HEK293T (cell line): ENCODE measurements at regions not wholly inside any gene's neighbourhood (a gene's known extent, or its start where the extent isn't known, plus 50 kb on each side); places are given as distances from the start of the nearest gene placed in this dataset.
"Not testable (repeated sequence)": the region's sequence is repeated elsewhere in the genome, so short reads cannot be mapped to it uniquely, and the experiment has no call there.

Source experiments
- CTCF ChIA-PET: fragments of 350-600 bp; formaldehyde crosslinking; extraction: SDS; loops from one replicate; lab custom pipeline; 2021; ENCODE audit warnings: antibody characterized with exemption, inconsistent platforms; lab: Yijun Ruan, JAX
- POLR2A ChIA-PET: fragments of 350-600 bp; formaldehyde crosslinking; extraction: SDS; loops from one replicate; lab custom pipeline; 2020; ENCODE audit warnings: antibody characterized with exemption, inconsistent platforms; lab: Yijun Ruan, JAX
- DNase-seq: peaks from one replicate; pipeline ENCODE4 v3.0.0; 2012; ENCODE audit warnings: mixed read lengths; ENCODE audit errors: extremely low spot score
- ARNT ChIP-seq: fragments of 450-650 bp; IDR thresholded peaks from 2 replicates; pipeline ENCODE4 v1.6.1; 2017; ENCODE audit warnings: mild to moderate bottlenecking
- BHLHE40 ChIP-seq: fragments of 450-650 bp; IDR thresholded peaks from 2 replicates; pipeline ENCODE4 v1.6.1; 2016; ENCODE audit warnings: mild to moderate bottlenecking, moderate library complexity, borderline replicate concordance
- CTBP1 ChIP-seq: fragments of 450-650 bp; IDR thresholded peaks from 2 replicates; pipeline ENCODE4 v1.6.1; 2016; ENCODE audit warnings: borderline replicate concordance
- ELF4 ChIP-seq: fragments of 450-650 bp; IDR thresholded peaks from 2 replicates; pipeline ENCODE4 v1.6.1; 2017; ENCODE audit warnings: antibody characterized with exemption
- FOXA1 ChIP-seq: fragments of 450-650 bp; IDR thresholded peaks from 2 replicates; pipeline ENCODE4 v1.6.1; 2016; ENCODE audit warnings: mild to moderate bottlenecking
- FOXK2 ChIP-seq: fragments of 450-650 bp; IDR thresholded peaks from 2 replicates; pipeline ENCODE4 v1.6.1; 2016; ENCODE audit warnings: mild to moderate bottlenecking
- FOXM1 ChIP-seq: fragments of 450-650 bp; IDR thresholded peaks from 2 replicates; pipeline ENCODE4 v1.6.1; 2017; ENCODE audit warnings: mild to moderate bottlenecking, borderline replicate concordance
- HDGF ChIP-seq: fragments of 450-650 bp; IDR thresholded peaks from 2 replicates; pipeline ENCODE4 v1.6.1; 2017; ENCODE audit warnings: antibody characterized with exemption, borderline replicate concordance
- L3MBTL2 ChIP-seq: fragments of 450-650 bp; conservative IDR thresholded peaks from 2 replicates; pipeline ENCODE4 v1.6.1; 2016; ENCODE audit warnings: mild to moderate bottlenecking
- LEF1 ChIP-seq: fragments of 450-650 bp; IDR thresholded peaks from 2 replicates; pipeline ENCODE4 v1.6.1; 2017; ENCODE audit warnings: mild to moderate bottlenecking, borderline replicate concordance
- NFRKB ChIP-seq: fragments of 450-650 bp; IDR thresholded peaks from 2 replicates; pipeline ENCODE4 v1.6.1; 2016; ENCODE audit warnings: mild to moderate bottlenecking, moderate library complexity
- SP1 ChIP-seq: fragments of 450-650 bp; IDR thresholded peaks from 2 replicates; pipeline ENCODE4 v1.6.1; 2017
- SUZ12 ChIP-seq: fragments of 450-650 bp; IDR thresholded peaks from 2 replicates; pipeline ENCODE4 v1.6.1; 2016; ENCODE audit warnings: mild to moderate bottlenecking
- TARDBP ChIP-seq: fragments of 450-650 bp; IDR thresholded peaks from 2 replicates; pipeline ENCODE4 v1.6.1; 2016
- ZNF384 ChIP-seq: fragments of 450-650 bp; IDR thresholded peaks from 2 replicates; pipeline ENCODE4 v1.6.1; 2016
- TF ChIP-seq, protein P1 (sequence below): fragments of 450-650 bp; IDR thresholded peaks from 2 replicates; pipeline ENCODE4 v1.6.1; 2016

DNA sequence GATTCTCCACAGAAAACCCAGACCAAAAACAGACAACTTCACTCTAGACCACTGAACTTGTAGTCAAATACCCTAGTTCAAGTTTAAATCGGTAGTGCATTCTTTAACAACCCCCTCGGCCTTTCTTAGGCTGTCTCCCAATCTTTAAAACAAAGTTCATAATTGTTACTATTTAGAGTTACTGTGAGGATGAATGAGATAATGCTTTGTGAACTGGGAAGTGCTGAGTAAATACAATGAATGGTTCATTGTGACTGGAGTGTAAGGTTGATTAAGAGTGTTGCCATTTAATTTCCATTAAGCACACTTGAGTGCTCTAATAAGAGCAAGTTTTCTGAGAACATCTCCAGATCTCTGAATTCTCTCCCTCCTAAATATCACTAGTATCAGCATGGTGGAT lies 228.8 kb upstream of the PIK3R1 start:
- no peak for DNase-seq
- ChIA-PET CTCF (no interaction called here), POLR2A (no interaction called here)
- no peak for TF ChIP-seq L3MBTL2
- TF ChIP-seq ELF4: no peak
- TF ChIP-seq ARNT: no peak
- TF ChIP-seq ZNF384: no peak

DNA sequence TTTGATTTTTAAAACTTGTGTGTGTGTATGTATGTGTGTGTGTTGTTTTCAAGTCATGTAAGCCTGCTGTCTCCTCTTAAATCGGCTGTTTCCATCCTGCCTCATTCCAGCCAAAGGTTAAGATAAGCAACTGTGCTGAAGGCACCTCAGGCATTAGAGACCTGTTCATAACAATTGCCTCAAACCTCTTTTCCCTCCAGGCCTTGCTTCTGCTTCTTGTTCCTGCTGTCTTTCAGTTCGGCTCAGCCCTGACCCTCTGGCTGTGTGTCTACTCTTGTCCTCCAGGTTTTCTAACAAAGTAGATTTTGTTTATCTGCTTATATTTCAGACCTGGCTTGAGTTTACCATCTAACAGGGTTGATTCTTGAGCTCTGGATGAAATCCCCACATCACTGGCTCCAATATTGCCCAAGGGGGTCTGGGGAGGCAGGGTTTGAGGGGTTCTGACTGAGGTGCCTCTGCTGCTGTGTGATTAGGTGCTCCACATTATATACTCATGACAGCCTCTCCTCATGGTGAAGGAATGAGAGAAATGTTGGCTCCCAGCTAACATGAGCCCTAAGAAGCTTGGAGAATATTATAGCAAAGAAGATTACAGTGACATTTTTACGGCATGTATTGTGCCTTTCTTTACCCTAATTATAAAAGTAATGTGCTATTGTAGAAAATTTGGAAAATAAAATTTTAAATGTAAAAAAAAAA lies 229.7 kb upstream of the PIK3R1 start:
- POLR2A ChIA-PET: interaction anchor here (0.5 kb wide), 1 partner anchor 31 kb away, joined by 3 read pairs; no protein-coding TSS in a partner anchor
- TF ChIP-seq SUZ12: no peak
- TF ChIP-seq BHLHE40: no peak
- TF ChIP-seq LEF1: no peak
- TF ChIP-seq ELF4: no peak
- TF ChIP-seq CTBP1: no peak
- TF ChIP-seq NFRKB: no peak
- TF ChIP-seq L3MBTL2: no peak
- TF ChIP-seq ARNT: no peak
- TF ChIP-seq TARDBP: no peak
- TF ChIP-seq, protein P1, sequence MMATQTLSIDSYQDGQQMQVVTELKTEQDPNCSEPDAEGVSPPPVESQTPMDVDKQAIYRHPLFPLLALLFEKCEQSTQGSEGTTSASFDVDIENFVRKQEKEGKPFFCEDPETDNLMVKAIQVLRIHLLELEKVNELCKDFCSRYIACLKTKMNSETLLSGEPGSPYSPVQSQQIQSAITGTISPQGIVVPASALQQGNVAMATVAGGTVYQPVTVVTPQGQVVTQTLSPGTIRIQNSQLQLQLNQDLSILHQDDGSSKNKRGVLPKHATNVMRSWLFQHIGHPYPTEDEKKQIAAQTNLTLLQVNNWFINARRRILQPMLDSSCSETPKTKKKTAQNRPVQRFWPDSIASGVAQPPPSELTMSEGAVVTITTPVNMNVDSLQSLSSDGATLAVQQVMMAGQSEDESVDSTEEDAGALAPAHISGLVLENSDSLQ: no peak
- no peak for TF ChIP-seq FOXA1
- TF ChIP-seq HDGF: no peak
- TF ChIP-seq FOXM1: no peak
- TF ChIP-seq SP1: no peak
- no peak for TF ChIP-seq FOXK2
- TF ChIP-seq ZNF384: no peak
- DNase-seq: no peak
- CTCF ChIA-PET: no interaction called here

DNA sequence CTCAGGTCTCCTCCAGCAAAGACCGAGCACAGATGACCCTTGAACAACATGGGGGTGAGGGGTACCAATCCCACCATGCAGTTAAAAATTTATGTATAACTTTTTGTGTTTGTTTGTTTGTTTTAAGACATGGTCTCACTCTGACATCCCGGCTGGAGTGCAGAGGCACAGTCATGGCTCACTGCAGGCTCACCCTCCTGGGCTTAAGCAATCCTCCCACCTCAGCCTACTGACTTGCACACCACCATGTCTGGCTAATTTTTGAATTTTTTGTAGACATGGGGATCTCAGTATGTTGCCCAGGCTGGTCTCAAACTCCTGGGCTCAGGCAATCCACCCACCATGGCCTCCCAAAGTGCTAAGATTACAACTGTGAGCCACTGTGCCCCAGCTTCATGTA lies 231.0 kb upstream of the PIK3R1 start:
- TF ChIP-seq FOXK2 (no peak), CTBP1 (no peak)
- TF ChIP-seq, protein P1: peak; percentile 16; the same call in 1 of the 2 replicates
- POLR2A ChIA-PET: no interaction called here
- no peak for DNase-seq
- CTCF ChIA-PET: no interaction called here

DNA sequence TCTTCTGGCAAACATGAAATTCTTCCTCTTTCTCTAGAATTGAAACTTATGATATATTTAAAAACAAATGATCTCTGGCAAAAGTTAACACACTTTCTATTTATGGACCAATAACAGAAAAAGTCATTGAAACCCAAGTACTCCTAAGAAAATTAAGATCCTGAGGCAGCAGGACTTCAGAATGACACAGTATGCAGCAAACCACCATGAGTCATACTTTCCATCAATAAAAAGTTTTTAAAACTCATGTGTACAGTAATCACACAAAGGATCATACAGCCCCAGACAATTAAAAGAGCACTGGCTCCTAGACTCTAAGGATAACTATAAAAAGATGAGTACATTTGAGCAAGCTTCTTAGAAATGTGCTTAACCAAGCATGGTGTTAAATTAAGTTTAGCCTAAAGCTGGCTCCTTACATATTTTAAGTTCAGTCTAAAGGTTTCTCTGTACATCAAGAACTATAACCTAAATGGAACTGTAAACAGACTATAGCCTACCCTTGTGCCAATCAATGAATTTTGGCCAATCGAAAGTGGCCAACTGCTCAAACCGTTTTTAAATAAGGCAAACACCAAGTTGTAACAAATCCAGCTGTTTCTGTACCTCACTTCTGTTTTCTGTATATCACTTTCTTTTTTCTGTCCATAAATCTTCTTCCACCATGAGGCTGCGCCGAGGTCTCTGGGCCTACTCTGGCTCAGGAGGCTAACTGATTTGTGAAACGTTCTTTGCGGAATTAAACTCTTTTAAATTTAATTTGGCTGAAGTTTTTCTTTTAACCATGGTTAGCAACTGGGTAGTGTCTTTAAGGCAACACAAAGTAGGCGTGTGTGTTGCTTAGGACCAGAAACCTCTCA lies 232.1 kb upstream of the PIK3R1 start:
- peak; percentile 13 for DNase-seq
- no peak for TF ChIP-seq LEF1
- 0 out of 2 replicates have a peak, but pooled peaks have one; percentile 23 for TF ChIP-seq L3MBTL2
- TF ChIP-seq, protein P1: peak; percentile 75
- ChIA-PET CTCF (no interaction called here), POLR2A (no interaction called here)

DNA sequence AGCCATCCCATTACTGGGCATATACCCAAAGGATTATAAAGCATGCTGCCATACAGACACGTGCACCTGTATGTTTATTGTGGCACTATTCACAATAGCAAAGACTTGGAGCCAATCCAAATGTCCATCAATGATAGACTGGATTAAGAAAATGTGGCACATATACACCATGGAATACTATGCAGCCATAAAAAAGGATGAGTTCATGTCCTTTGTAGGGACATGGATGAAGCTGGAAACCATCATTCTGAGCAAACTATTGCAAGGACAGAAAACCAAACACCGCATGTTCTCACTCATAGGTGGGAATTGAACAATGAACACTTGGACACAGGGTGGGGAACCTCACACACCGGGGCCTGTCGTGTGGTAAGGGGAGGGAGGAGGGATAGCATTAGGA lies 233.4 kb upstream of the PIK3R1 start:
- DNase-seq, POLR2A ChIA-PET, CTCF ChIA-PET: not testable (repeated sequence)

DNA sequence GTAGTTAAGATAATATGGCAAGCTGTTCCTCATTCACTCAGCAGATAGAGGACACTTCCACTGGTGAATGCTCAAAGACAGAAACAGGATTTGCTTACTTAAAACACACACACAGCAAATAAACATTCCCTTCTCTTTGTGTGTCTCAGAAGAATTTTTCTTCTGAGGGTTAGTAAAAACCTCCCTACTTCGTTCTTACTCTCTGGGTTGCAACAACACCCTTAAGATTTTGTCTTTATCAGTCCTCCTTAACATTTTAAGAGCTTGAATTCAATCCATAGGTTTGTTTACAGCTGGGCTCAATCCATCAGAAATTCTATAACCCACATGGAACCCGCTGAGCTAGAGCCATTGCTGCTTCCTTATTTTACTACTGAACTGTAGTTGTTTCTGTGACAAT lies 237.4 kb upstream of the PIK3R1 start:
- POLR2A ChIA-PET: no interaction called here
- CTCF ChIA-PET: interaction anchor here (0.6 kb wide), 1 partner anchor 44 kb away, joined by 3 read pairs; no protein-coding TSS in a partner anchor
- DNase-seq: no peak
- no peak for TF ChIP-seq FOXA1
- no peak for TF ChIP-seq NFRKB
- no peak for TF ChIP-seq LEF1
- no peak for TF ChIP-seq SUZ12
- TF ChIP-seq CTBP1: no peak
- TF ChIP-seq FOXK2: no peak

DNA sequence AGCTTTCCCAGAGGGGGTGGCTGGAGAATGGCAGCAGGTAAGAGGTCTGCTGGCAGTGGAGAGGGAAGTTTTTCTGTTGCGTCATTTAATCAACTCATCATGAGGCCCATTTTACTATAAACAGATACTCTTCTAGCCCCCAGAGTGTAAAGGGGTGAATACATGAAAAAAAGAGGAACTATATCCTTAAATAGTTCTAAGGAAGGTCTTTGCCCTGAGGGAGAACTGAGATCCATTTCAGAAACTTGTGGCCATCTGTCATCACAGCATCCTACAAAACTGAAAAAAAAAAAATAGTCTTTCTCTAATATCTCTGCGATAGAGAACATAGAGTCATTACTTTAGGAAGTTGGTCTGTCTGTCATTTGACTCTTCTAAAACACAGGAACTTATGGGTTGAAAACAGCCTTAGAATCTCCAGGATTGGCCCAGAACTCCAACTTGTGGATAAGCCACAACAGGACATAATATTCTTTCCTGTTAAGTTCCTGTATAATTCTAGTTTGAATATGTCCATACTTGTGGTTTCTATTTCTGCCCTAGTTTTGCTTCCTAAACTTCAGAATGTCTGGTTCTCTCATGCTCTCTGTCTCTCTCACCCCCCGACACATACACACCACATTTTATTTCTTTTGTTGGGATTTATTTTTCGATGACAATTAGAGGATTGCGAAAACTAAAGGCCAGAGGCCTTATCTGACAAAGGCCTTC lies 238.5 kb upstream of the PIK3R1 start:
- TF ChIP-seq L3MBTL2 (no peak), FOXM1 (no peak), TARDBP (no peak), ZNF384 (no peak), NFRKB (no peak), FOXA1 (no peak), ARNT (no peak), BHLHE40 (no peak), SP1 (no peak), FOXK2 (no peak), SUZ12 (no peak), HDGF (no peak)
- TF ChIP-seq, protein P1: no peak
- CTCF ChIA-PET: no interaction called here

More for the DNA sequence above, 238.5 kb upstream of the PIK3R1 start:
- no peak for DNase-seq
- POLR2A ChIA-PET: no interaction called here
